H1 (cell line): ENCODE measurements at regions not wholly inside any gene's neighbourhood (a gene's known extent, or its start where the extent isn't known, plus 50 kb on each side); places are given as distances from the start of the nearest gene placed in this dataset.

ENCODE experiments used
- CTCF ChIA-PET: fragments of 300-600 bp; sonication (Branson Sonifier 250); formaldehyde crosslinking; loops from one replicate; lab custom pipeline; 2021; ENCODE audit not compliant: partially characterized antibody; lab: Charles Lee
- POLR2A ChIA-PET: fragments of 300-600 bp; sonication (Branson Sonifier 250); formaldehyde crosslinking; loops from one replicate; lab custom pipeline; 2021; ENCODE audit warnings: inconsistent platforms; ENCODE audit not compliant: partially characterized antibody; lab: Charles Lee
- DNase-seq, 2 experiments: peaks; one replicate each; pipeline versions ENCODE4 v3.0.0 to v3.0.0-alpha.2; 2010 to 2022; ENCODE audit warnings: low spot score in 2 of 2, low read depth in 1 of 2, mixed read lengths in 1 of 2
- FAIRE-seq: peaks from 2 replicates; lab custom pipeline; 2011; peaks lifted over from hg19 to GRCh38; lab: Jason Lieb, UNC
- H2AFZ ChIP-seq: 2 replicates; pipeline ENCODE4 v1.8.1; 2012; ENCODE audit warnings: low read length, inconsistent platforms
- H2AK5ac ChIP-seq: 2 replicates; pipeline ENCODE4 v1.6.1; 2013; ENCODE audit warnings: low read depth, low read length
- H2BK120ac ChIP-seq: replicated peaks from 2 replicates; pipeline ENCODE3; 2013; ENCODE audit warnings: low read depth, low read length, inconsistent platforms
- H2BK12ac ChIP-seq: 2 replicates; pipeline ENCODE4 v1.6.1; 2013; ENCODE audit warnings: low read depth, low read length
- H2BK15ac ChIP-seq: 2 replicates; pipeline ENCODE4 v1.6.1; 2013; ENCODE audit warnings: low read length
- H2BK20ac ChIP-seq: 2 replicates; pipeline ENCODE4 v1.6.1; 2013; ENCODE audit warnings: low read length
- H2BK5ac ChIP-seq: 2 replicates; pipeline ENCODE4 v1.6.1; 2013; ENCODE audit warnings: low read depth, low read length
- H3K14ac ChIP-seq: 2 replicates; pipeline ENCODE4 v1.6.1; 2013; ENCODE audit warnings: inconsistent platforms; ENCODE audit not compliant: insufficient read length
- H3K18ac ChIP-seq: 2 replicates; pipeline ENCODE4 v1.6.1; 2013; ENCODE audit warnings: low read length; ENCODE audit errors: extremely low read depth
- H3K23ac ChIP-seq: 2 replicates; pipeline ENCODE4 v1.6.1; 2013; ENCODE audit warnings: inconsistent platforms; ENCODE audit not compliant: insufficient read length
- H3K23me2 ChIP-seq: 2 replicates; pipeline ENCODE4 v1.6.1; 2013; ENCODE audit warnings: low read depth, low read length
- H3K27ac ChIP-seq: 2 replicates; pipeline ENCODE4 v1.6.1; 2011; ENCODE audit warnings: low read depth, low read length, inconsistent platforms
- H3K27me3 ChIP-seq, 4 experiments: replicated peaks in 1 of 4; 1 replicate in 1 of 4; 2 replicates in 3 of 4; pipeline versions ENCODE4 v1.6.1 to v1.8.1; 2011 to 2013; ENCODE audit warnings: low read length in 3 of 4, mild to moderate bottlenecking in 3 of 4, inconsistent platforms in 2 of 4, mixed read lengths in 2 of 4, moderate library complexity in 1 of 4; ENCODE audit not compliant: control insufficient read depth in 3 of 4, insufficient read depth in 3 of 4; ENCODE audit errors: extremely low read depth in 1 of 4
- H3K36me3 ChIP-seq, 4 experiments: 2 replicates each; pipeline versions ENCODE4 v1.6.1 to v1.8.1; 2011 to 2013; ENCODE audit warnings: mild to moderate bottlenecking in 4 of 4, low read length in 3 of 4, moderate library complexity in 2 of 4, control low read depth in 1 of 4, inconsistent platforms in 1 of 4; ENCODE audit not compliant: insufficient read depth in 4 of 4, control insufficient read depth in 2 of 4
- H3K4ac ChIP-seq: replicated peaks from 2 replicates; pipeline ENCODE3; 2013; ENCODE audit warnings: low read length, low read depth, mixed read lengths, inconsistent platforms; ENCODE audit not compliant: insufficient read length
- H3K4me1 ChIP-seq, 4 experiments: replicated peaks in 1 of 4; 1 replicate in 1 of 4; 2 replicates in 3 of 4; pipeline versions ENCODE4 v1.6.1 to v1.8.1; 2011 to 2013; ENCODE audit warnings: low read length in 3 of 4, inconsistent platforms in 2 of 4, mixed read lengths in 1 of 4; ENCODE audit not compliant: insufficient read depth in 4 of 4, control insufficient read depth in 3 of 4
- H3K4me2 ChIP-seq, 2 experiments: 2 replicates each; pipeline versions ENCODE4 v1.6.1 to v1.8.1; 2011 to 2013; ENCODE audit warnings: low read depth in 2 of 2, low read length in 2 of 2, control low read depth in 1 of 2, inconsistent platforms in 1 of 2, mild to moderate bottlenecking in 1 of 2; ENCODE audit not compliant: insufficient read depth in 1 of 2
- H3K4me3 ChIP-seq, 4 experiments: fragments of 200-600, 300-600 bp in 1 of 4; sonication (generic), shearing (Covaris generic), sonication (Bioruptor Twin) in 1 of 4; 2 replicates each; pipeline versions ENCODE4 v1.5.1 to v1.8.1; 2011 to 2016; ENCODE audit warnings: low read length in 4 of 4, low read depth in 3 of 4, control low read depth in 2 of 4, inconsistent platforms in 2 of 4, mild to moderate bottlenecking in 2 of 4, mixed read lengths in 1 of 4, moderate library complexity in 1 of 4; ENCODE audit not compliant: insufficient read depth in 2 of 4; ENCODE audit errors: extremely low read depth in 1 of 4
- H3K56ac ChIP-seq: replicated peaks from 2 replicates; pipeline ENCODE3; 2013; ENCODE audit warnings: low read depth, mild to moderate bottlenecking, mixed read lengths, low read length, inconsistent platforms; ENCODE audit not compliant: insufficient read length
- H3K79me1 ChIP-seq: 2 replicates; pipeline ENCODE4 v1.6.1; 2013; ENCODE audit warnings: low read depth, low read length, control low read depth
- H3K79me2 ChIP-seq, 2 experiments: 2 replicates each; pipeline versions ENCODE4 v1.6.1 to v1.8.1; 2012 to 2013; ENCODE audit warnings: low read length in 2 of 2, mild to moderate bottlenecking in 2 of 2, inconsistent platforms in 1 of 2; ENCODE audit not compliant: insufficient read depth in 2 of 2, control insufficient read depth in 1 of 2
- H3K9ac ChIP-seq, 4 experiments: replicated peaks in 1 of 4; 1 replicate in 1 of 4; 2 replicates in 3 of 4; pipeline versions ENCODE4 v1.6.1 to v1.8.1; 2011 to 2013; ENCODE audit warnings: low read depth in 3 of 4, low read length in 3 of 4, control low read depth in 2 of 4, mild to moderate bottlenecking in 2 of 4, moderate library complexity in 2 of 4, inconsistent platforms in 1 of 4; ENCODE audit errors: extremely low read depth in 1 of 4
- H3K9me3 ChIP-seq, 2 experiments: 2 replicates each; pipeline versions ENCODE4 v1.6.1 to v1.8.1; 2012 to 2013; ENCODE audit warnings: mild to moderate bottlenecking in 2 of 2, moderate library complexity in 2 of 2, control low read depth in 1 of 2, inconsistent platforms in 1 of 2, low read depth in 1 of 2, low read length in 1 of 2, mixed read lengths in 1 of 2; ENCODE audit not compliant: insufficient read depth in 2 of 2
- H4K20me1 ChIP-seq, 2 experiments: replicated peaks in 1 of 2; 2 replicates each; pipeline versions ENCODE3 to v1.8.1; 2011 to 2013; ENCODE audit warnings: inconsistent platforms in 2 of 2, low read length in 2 of 2, mild to moderate bottlenecking in 1 of 2; ENCODE audit not compliant: insufficient read depth in 2 of 2, control insufficient read depth in 1 of 2
- H4K5ac ChIP-seq: 2 replicates; pipeline ENCODE4 v1.6.1; 2013; ENCODE audit warnings: low read length, low read depth, mixed read lengths, inconsistent platforms; ENCODE audit not compliant: insufficient read length
- H4K8ac ChIP-seq: 2 replicates; pipeline ENCODE4 v1.8.0; 2013; ENCODE audit warnings: mild to moderate bottlenecking, moderate library complexity, low read length, inconsistent platforms; ENCODE audit not compliant: insufficient read depth; ENCODE audit errors: extremely low read depth
- H4K91ac ChIP-seq: replicated peaks from 2 replicates; pipeline ENCODE3; 2013; ENCODE audit warnings: low read length, mixed read lengths, inconsistent platforms; ENCODE audit not compliant: insufficient read length
- GABPA ChIP-seq: IDR thresholded peaks from 2 replicates; pipeline ENCODE4 v1.6.1; 2011; ENCODE audit warnings: mild to moderate bottlenecking, low read length, moderate library complexity, borderline replicate concordance; ENCODE audit not compliant: insufficient read depth
- KDM4A ChIP-seq: IDR thresholded peaks from one replicate; pipeline ENCODE4 v1.7.1; 2012; ENCODE audit warnings: low read depth, mild to moderate bottlenecking, moderate library complexity, low read length, inconsistent platforms; ENCODE audit not compliant: severe bottlenecking
- POU5F1 ChIP-seq: IDR thresholded peaks from 2 replicates; pipeline ENCODE4 v1.6.1; 2011; ENCODE audit warnings: low read depth, mild to moderate bottlenecking, low read length, moderate library complexity
- SIN3A ChIP-seq, 2 experiments: IDR thresholded peaks in 1 of 2; conservative IDR thresholded peaks in 1 of 2; 2 replicates each; pipeline ENCODE4 v1.6.1; 2011 to 2012; ENCODE audit warnings: low read length in 2 of 2, improper control_type of control experiment in 1 of 2, low read depth in 1 of 2, mild to moderate bottlenecking in 1 of 2
- SRF ChIP-seq: IDR thresholded peaks from 2 replicates; pipeline ENCODE4 v1.6.1; 2011; ENCODE audit warnings: mild to moderate bottlenecking, low read depth, low read length, moderate library complexity
- ZNF274 ChIP-seq: IDR thresholded peaks from 2 replicates; pipeline ENCODE4 v1.7.0; 2012; ENCODE audit warnings: low read length, borderline replicate concordance; ENCODE audit errors: extremely low read depth
- WGBS, 2 experiments: shearing (Covaris generic) in 1 of 2; methylation state at CpG; one replicate each; pipeline versions ENCODE4 v1.1.6 to v1.1.7; 2013 to 2015; ENCODE audit warnings: low lambda C conversion rate in 2 of 2, mixed read lengths in 2 of 2, inconsistent platforms in 1 of 2, low coverage in 1 of 2, missing lambda C conversion rate in 1 of 2; ENCODE audit not compliant: insufficient replicate concordance in 2 of 2, insufficient coverage in 1 of 2, insufficient read length in 1 of 2; ENCODE audit errors: extremely low coverage in 1 of 2, missing lambda C conversion rate in 1 of 2; 5-methylcytosine and 5-hydroxymethylcytosine counted together

- H3K27ac ChIP-seq, result no peak overlapping the region
- no peaks in the 10 kb centered on the region for H3K79me1 ChIP-seq
- no peak for FAIRE-seq
- H3K18ac ChIP-seq, result no peak overlapping the region
- H4K91ac ChIP-seq, result no peak overlapping the region
- no peaks in the 10 kb centered on the region for H3K23me2 ChIP-seq
- no peaks in the 10 kb centered on the region for H3K9me3 ChIP-seq
- H4K20me1 ChIP-seq, result no peaks in the 10 kb centered on the region
- H2BK15ac ChIP-seq, result no peak overlapping the region
- H3K4me3 ChIP-seq, result no peak overlapping the region
- CTCF ChIA-PET, result no interaction called here
- no peak overlapping the region for H3K4ac ChIP-seq
- H2BK5ac ChIP-seq, result no peak overlapping the region
- POLR2A ChIA-PET, result no interaction called here
- H2BK20ac ChIP-seq, result no peak overlapping the region
- H2AK5ac ChIP-seq, result no peak overlapping the region
- no peak overlapping the region for H4K8ac ChIP-seq
- H2AFZ ChIP-seq, result no peak overlapping the region
- H3K4me2 ChIP-seq, result no peak overlapping the region
- no peaks in the 10 kb centered on the region for H3K36me3 ChIP-seq
- H2BK120ac ChIP-seq, result no peak overlapping the region
- H3K9ac ChIP-seq, result no peak overlapping the region
- no peak overlapping the region for H3K14ac ChIP-seq
- H3K56ac ChIP-seq, result no peak overlapping the region
- DNase-seq, result no peak
- H2BK12ac ChIP-seq, result no peak overlapping the region
- 97% methylated on average over 2 of the region's 2 CpGs; no CpG with 5 or more reads in 1 of the 2 experiments for WGBS, 2 experiments
- no peaks in the 10 kb centered on the region for H3K27me3 ChIP-seq
- TF ChIP-seq ZNF274 (no peak), KDM4A (no peak), POU5F1 (no peak), GABPA (no peak), SRF (no peak), SIN3A (conservative IDR thresholded peaks at IDR 0.05 in 1 of 2, IDR thresholded peaks at IDR 0.05 in 1 of 2; ENCODE audit: low read depth in 1 of 2, low read length in 2 of 2) (no peak)
- H3K23ac ChIP-seq, result no peak overlapping the region
- H4K5ac ChIP-seq, result no peak overlapping the region
- no peaks in the 10 kb centered on the region for H3K4me1 ChIP-seq
- no peaks in the 10 kb centered on the region for H3K79me2 ChIP-seq
Observed at GRCh38 chr15:92288755-92289154, 104.9 kb upstream of the ST8SIA2 start.
